IPS DF 4.7 (cell line): ENCODE measurements at regions not wholly inside any gene's neighbourhood (a gene's known extent, or its start where the extent isn't known, plus 50 kb on each side); places are given as distances from the start of the nearest gene placed in this dataset.

Experiments used
- DNase-seq: peaks from one replicate; pipeline ENCODE4 v3.0.0-alpha.2; 2013; ENCODE audit warnings: low spot score; ENCODE audit errors: extremely low read depth

GRCh38 chr7:106485031-106485551 lies 175.9 kb downstream of the CCDC71L start:
- DNase-seq: no peak

- DNase-seq: no peak
These were observed 176.4 kb downstream of the CCDC71L start for GRCh38 chr7:106484562-106484961.

- DNase-seq: no peak
These were observed 178.9 kb downstream of the CCDC71L start for GRCh38 chr7:106482091-106482490.

GRCh38 chr7:106480616-106481031 lies 180.3 kb downstream of the CCDC71L start:
- no peak for DNase-seq

- DNase-seq: no peak
These were observed 180.8 kb downstream of the CCDC71L start for GRCh38 chr7:106480161-106480579.

GRCh38 chr7:106476751-106477150 lies 184.2 kb downstream of the CCDC71L start:
- no peak for DNase-seq

GRCh38 chr7:106472741-106473140 lies 188.0 kb upstream of the NAMPT start:
- DNase-seq: no peak

GRCh38 chr7:106471686-106472440 lies 187.1 kb upstream of the NAMPT start:
- DNase-seq: no peak

- no peak for DNase-seq
These were observed 186.2 kb upstream of the NAMPT start for GRCh38 chr7:106471021-106471420.

GRCh38 chr7:106466867-106467266 lies 182.1 kb upstream of the NAMPT start:
- DNase-seq: no peak

GRCh38 chr7:106465704-106466468 lies 181.1 kb upstream of the NAMPT start:
- DNase-seq: no peak

GRCh38 chr7:106464651-106465050 lies 179.9 kb upstream of the NAMPT start:
- DNase-seq: no peak

- DNase-seq: no peak
These were observed 179.2 kb upstream of the NAMPT start for GRCh38 chr7:106463851-106464611.

GRCh38 chr7:106462914-106463482 lies 178.2 kb upstream of the NAMPT start:
- DNase-seq: no peak

GRCh38 chr7:106462365-106462859 lies 177.6 kb upstream of the NAMPT start:
- no peak for DNase-seq

GRCh38 chr7:106460792-106461254 lies 176.0 kb upstream of the NAMPT start:
- no peak for DNase-seq

- DNase-seq: no peak
These were observed 174.8 kb upstream of the NAMPT start for GRCh38 chr7:106459397-106460072.

- DNase-seq: no peak
These were observed 172.9 kb upstream of the NAMPT start for GRCh38 chr7:106457678-106458077.

GRCh38 chr7:106456329-106456728 lies 171.5 kb upstream of the NAMPT start:
- no peak for DNase-seq

- DNase-seq: no peak
These were observed 167.5 kb upstream of the NAMPT start for GRCh38 chr7:106452031-106452851.
